ENCODE measurements at regions not wholly inside any gene's neighbourhood (a gene's known extent, or its start where the extent isn't known, plus 50 kb on each side); places are given as distances from the start of the nearest gene placed in this dataset.

DNA sequence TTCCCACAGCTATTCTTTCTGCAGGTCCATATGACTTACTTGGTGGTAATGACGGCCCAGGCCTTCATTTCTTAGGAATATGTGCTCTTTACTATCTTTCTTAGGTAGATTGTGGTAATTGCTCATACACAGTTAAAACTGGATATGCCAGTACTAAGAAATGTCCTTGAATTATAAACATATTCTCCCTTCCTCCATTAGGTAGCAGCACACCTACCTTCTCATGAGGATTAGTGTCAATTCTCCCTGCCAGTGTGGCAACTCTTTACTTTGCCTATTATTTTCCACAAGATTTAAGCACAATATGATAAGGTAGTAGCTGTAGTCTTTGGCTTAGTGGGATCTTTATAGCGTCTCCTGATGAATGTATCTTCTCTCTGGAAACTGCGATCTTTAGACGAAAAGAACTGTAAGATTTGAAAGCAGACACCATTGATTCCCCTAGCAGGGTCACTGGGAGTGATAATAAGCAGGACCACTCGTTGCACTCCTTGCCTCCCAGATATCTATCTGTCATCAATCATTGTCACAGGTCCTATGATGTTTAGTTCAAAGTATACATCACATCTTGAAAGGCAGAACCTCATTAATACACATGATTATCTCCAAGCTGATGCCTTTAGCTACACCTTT is 1240.7 kb downstream of the C4orf33 start:
- TF ChIP-seq, protein P1, sequence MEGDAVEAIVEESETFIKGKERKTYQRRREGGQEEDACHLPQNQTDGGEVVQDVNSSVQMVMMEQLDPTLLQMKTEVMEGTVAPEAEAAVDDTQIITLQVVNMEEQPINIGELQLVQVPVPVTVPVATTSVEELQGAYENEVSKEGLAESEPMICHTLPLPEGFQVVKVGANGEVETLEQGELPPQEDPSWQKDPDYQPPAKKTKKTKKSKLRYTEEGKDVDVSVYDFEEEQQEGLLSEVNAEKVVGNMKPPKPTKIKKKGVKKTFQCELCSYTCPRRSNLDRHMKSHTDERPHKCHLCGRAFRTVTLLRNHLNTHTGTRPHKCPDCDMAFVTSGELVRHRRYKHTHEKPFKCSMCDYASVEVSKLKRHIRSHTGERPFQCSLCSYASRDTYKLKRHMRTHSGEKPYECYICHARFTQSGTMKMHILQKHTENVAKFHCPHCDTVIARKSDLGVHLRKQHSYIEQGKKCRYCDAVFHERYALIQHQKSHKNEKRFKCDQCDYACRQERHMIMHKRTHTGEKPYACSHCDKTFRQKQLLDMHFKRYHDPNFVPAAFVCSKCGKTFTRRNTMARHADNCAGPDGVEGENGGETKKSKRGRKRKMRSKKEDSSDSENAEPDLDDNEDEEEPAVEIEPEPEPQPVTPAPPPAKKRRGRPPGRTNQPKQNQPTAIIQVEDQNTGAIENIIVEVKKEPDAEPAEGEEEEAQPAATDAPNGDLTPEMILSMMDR (IDR thresholded peaks at IDR 0.05), result peak in 2 of 3 experiments; percentile 23 to 35
- TF ChIP-seq EP300 (IDR thresholded peaks at IDR 0.05), result no peak
- no peak for TF ChIP-seq POLR2A (IDR thresholded peaks at IDR 0.05; ENCODE audit: low read depth)
- no peak for TF ChIP-seq POLR2AphosphoS5 (IDR thresholded peaks at IDR 0.05)
